H7 (cell line): ENCODE measurements at regions not wholly inside any gene's neighbourhood (a gene's known extent, or its start where the extent isn't known, plus 50 kb on each side); places are given as distances from the start of the nearest gene placed in this dataset.

Experiments
- DNase-seq: peaks from one replicate; pipeline ENCODE4 v3.0.0; 2012
- H3K27me3 ChIP-seq: 2 replicates; pipeline ENCODE4 v1.6.0; 2011; ENCODE audit warnings: mild to moderate bottlenecking, low read length; ENCODE audit not compliant: control insufficient read depth, insufficient read depth
- H3K36me3 ChIP-seq: replicated peaks from 2 replicates; pipeline ENCODE4 v1.5.1; 2011; ENCODE audit warnings: low read length; ENCODE audit not compliant: control insufficient read depth, insufficient read depth
- H3K4me3 ChIP-seq: 2 replicates; pipeline ENCODE4 v1.5.1; 2011; ENCODE audit warnings: low read depth, mild to moderate bottlenecking, control low read depth, low read length, moderate library complexity; ENCODE audit not compliant: insufficient read depth

DNA sequence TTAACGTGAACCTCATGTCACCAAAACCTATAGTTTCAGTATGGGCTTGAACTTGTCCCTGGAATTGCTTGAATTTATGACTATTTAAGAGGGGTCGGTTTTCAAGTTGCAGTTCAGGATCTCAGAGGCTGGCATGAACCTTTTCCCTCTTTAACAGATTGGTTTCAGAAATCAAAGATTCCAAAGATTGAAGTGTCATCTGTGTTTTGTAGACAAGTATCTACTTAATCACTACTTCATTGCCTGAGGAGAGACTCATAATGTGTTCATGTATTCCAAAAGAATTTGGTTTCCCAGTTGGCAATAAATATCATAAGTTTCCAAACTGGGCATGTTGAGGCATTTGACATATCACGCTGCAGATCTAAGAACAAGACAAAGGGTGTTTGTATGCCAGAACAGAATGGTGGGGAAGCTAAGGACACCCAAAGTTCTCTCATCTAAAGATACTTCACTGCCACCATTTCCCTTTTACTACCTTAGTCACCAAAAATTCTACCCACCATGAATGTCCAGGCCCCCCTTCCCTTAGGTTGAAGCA is 199.5 kb downstream of the NUAK1 start:
- no peak for DNase-seq
- Histone ChIP-seq H3K27me3 (no peaks in the 10 kb centered on the region), H3K4me3 (no peak overlapping the region), H3K36me3 (no peaks in the 10 kb centered on the region)

DNA sequence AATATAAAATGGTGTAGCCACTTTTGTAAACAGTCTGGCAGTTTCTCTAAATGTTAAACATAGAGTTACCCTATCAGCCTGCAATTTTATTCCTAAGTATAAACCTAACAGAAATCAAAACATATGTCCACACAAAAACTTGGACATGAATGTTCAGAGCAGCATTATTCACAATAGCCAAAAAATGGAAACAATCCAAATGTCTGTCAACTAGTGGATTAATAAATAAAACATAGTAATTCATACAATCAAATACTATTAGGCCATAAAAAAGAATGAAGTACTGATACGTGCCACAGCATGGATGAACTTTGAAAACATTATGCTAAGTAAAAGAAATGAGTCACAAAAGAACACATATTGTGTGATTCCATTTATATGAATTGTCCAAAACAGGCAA is 196.5 kb downstream of the NUAK1 start:
- DNase-seq: no peak
- Histone ChIP-seq H3K27me3 (no peaks in the 10 kb centered on the region), H3K4me3 (no peak overlapping the region), H3K36me3 (no peaks in the 10 kb centered on the region)

DNA sequence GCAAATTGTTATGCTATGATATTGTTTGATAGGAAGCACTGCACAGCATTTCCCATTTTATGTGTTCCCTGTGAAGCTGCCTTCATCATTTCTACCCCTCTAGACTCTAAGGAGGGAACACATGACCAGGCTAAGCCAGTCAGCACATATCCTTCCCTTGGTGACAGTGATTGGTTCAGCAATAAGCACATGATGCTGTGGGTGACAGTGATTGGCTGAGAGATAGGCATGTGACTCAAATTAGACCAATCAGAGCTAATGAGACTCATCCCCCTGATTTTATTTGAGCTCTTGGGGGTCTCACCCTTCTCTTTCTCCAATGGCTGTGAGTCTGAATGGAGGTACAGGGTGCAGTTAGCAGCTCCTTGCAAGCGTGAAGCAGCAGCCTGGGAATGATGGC is 195.2 kb downstream of the NUAK1 start:
- H3K27me3 ChIP-seq: no peaks in the 10 kb centered on the region
- H3K4me3 ChIP-seq: no peak overlapping the region
- no peak for DNase-seq

GRCh38 chr12:105944628-105945027 is 194.1 kb downstream of the NUAK1 start:
- Histone ChIP-seq H3K27me3 (no peaks in the 10 kb centered on the region), H3K36me3 (no peaks in the 10 kb centered on the region), H3K4me3 (no peak overlapping the region)
- no peak for DNase-seq

More for the DNA sequence above, 195.2 kb downstream of the NUAK1 start:
- no peaks in the 10 kb centered on the region for H3K36me3 ChIP-seq

DNA sequence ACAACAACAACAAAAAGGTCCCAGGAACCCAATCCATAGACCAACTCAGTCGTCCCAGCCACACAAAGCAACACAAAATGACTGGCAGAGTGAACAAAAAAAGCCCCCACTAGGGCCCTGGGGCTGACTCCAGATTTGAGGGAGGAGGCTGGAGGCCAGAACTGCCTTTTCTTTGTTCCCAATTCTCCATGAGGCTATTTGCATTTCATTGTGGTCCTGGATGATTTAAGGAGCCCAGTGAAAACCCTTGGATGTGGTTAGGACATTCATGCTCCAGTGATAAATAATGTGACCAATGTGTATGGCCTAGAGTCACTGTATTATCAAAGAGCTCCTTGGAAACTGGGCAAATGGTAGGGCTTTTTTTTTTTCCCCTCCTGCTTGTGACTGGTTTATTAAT is 192.9 kb downstream of the NUAK1 start:
- Histone ChIP-seq H3K36me3 (no peaks in the 10 kb centered on the region), H3K4me3 (no peak overlapping the region), H3K27me3 (no peaks in the 10 kb centered on the region)
- no peak for DNase-seq

- no peak for DNase-seq
- no peaks in the 10 kb centered on the region for H3K27me3 ChIP-seq
- no peaks in the 10 kb centered on the region for H3K36me3 ChIP-seq
- H3K4me3 ChIP-seq: no peak overlapping the region
These were observed 192.3 kb downstream of the NUAK1 start for GRCh38 chr12:105946493-105946901.

- DNase-seq: no peak
- Histone ChIP-seq H3K27me3 (no peaks in the 10 kb centered on the region), H3K4me3 (no peak overlapping the region), H3K36me3 (no peaks in the 10 kb centered on the region)
These were observed 190.8 kb downstream of the NUAK1 start for GRCh38 chr12:105947906-105948305.

- H3K27me3 ChIP-seq: no peaks in the 10 kb centered on the region
- H3K4me3 ChIP-seq: no peak overlapping the region
- no peak for DNase-seq
- no peaks in the 10 kb centered on the region for H3K36me3 ChIP-seq
These were observed 190.4 kb downstream of the NUAK1 start for GRCh38 chr12:105948331-105948730.

DNA sequence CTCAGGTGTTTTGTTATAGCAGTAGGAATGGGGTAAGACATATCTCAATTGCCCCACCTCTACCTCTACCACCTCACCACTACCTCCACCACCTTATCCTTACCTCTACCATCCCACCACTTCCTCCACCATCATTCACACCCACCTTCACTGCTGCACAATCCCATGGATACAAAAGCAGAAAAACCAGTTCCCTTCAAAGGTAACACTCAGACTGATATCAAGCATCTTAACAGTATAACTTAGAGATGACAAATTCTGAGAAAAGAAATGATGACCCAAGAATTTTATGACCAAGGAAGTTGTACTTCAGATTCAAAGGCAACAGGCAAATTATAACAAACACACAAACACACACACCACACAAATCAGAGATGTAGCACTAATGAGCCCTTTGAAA is 189.4 kb downstream of the NUAK1 start:
- Histone ChIP-seq H3K36me3 (no peaks in the 10 kb centered on the region), H3K27me3 (no peaks in the 10 kb centered on the region)
- DNase-seq: no peak

DNA sequence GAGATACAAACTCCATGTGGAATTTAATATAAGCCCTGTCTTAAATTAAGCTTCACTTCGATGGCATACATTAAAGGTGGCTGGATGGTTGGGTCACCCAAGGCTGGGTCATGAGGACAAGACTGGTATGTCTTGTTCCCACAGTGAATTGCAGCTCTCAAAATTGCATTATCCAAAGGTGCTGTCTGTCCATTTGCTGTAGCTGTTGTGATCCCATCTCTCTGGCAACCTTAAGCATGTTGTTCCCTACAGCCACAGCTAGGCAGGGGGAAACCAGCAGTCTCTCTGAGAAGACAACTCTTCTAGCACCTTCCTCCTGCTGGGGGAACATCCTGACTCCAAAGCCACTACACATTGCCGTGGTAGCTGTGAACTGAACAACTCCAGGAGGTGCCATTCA is 187.0 kb downstream of the NUAK1 start:
- H3K27me3 ChIP-seq: no peaks in the 10 kb centered on the region
- DNase-seq: no peak
- no peak overlapping the region for H3K4me3 ChIP-seq
- H3K36me3 ChIP-seq: no peaks in the 10 kb centered on the region

More for the DNA sequence above, 189.4 kb downstream of the NUAK1 start:
- H3K4me3 ChIP-seq: no peak overlapping the region

DNA sequence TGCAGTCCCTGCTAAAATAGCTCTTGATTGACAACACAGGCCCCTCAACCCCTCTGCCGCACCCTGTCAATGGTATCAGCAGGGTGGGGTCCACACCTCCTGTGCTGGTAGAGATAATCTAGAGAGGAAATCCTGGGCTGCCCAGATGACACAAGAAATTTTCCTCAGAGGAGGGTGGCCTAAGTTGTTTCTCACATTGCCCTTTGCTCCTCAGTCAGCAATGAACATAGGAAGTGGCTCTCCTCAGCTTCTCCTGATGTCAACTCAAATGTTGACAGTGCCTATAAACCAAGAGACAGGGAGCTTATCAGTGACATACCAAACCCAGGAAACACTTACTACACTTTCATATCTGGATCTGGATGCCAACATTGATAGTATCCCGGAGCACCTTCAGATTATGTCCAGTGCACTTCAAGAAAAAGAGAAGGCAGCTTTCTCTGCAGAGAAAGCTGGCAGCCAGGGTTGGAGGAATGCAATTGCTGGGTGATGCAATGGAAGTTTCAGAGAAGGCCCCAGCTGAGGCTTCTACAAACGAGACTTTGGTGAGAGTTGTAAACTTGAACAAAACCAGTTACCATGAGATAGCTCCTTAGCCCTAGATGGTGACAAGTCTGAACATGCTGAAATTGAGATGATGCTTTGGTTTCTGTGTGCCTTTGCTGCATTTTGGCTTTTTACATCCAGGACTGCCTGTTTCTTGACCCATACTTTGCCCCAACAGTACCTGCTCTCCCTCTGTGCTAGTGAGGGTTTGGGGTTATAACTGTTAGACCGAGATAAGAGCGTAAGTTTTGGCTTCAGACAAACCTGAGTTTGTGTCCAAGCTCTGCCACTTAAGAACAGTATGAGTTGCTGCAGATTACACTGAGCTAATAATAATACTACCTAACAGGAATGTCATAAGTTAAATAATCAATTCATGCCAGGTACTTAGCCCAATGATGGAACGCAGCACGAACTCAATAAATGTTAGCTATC is 183.5 kb downstream of the NUAK1 start:
- Histone ChIP-seq H3K4me3 (no peak overlapping the region), H3K36me3 (no peaks in the 10 kb centered on the region), H3K27me3 (no peaks in the 10 kb centered on the region)
- no peak for DNase-seq

- Histone ChIP-seq H3K4me3 (no peak overlapping the region), H3K36me3 (no peaks in the 10 kb centered on the region), H3K27me3 (no peaks in the 10 kb centered on the region)
- DNase-seq: no peak
These were observed 182.8 kb downstream of the NUAK1 start for GRCh38 chr12:105955976-105956375.

- Histone ChIP-seq H3K27me3 (no peaks in the 10 kb centered on the region), H3K36me3 (no peaks in the 10 kb centered on the region), H3K4me3 (no peak overlapping the region)
- DNase-seq: no peak
These were observed 181.9 kb downstream of the NUAK1 start for GRCh38 chr12:105956662-105957457.

DNA sequence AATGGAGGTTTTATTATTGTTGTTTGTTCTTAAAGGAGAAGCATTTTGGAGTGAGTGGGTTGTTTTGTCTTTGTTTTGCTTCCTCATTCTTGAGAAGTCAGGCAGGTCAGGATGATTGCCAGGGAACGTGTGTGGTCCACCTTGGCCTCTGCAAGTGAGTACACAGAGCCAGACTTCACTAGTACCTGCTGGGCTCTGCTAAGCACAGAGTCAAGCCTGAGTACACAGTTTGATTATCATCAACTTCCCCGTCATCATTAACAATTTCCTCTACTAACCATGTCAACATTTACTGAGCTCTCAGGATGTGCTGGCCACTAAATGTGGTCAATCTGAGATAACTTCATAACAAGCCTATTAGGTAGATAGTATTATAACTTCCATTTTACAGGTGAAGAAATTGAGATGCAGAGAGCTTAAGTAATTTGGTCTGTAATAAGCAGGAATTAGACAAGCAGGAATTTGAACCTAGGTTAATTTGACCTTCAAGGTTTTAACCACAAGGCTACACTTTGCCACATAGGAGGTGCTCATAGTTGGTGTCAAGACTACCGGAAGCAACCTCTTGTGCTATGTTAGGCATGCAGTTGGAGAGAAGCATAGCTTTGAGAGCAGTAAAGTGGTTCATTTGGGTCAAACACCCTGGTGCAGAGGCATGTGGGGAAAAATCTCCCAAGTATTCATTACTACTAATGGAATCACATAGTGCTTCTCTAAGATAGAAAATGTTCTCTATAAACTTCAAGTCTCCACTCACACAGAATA is 178.3 kb downstream of the NUAK1 start:
- Histone ChIP-seq H3K36me3 (no peaks in the 10 kb centered on the region), H3K4me3 (no peak overlapping the region), H3K27me3 (no peaks in the 10 kb centered on the region)
- no peak for DNase-seq
